Central memory CD8-positive, alpha-beta T cell (primary cell): ENCODE measurements at regions not wholly inside any gene's neighbourhood (a gene's known extent, or its start where the extent isn't known, plus 50 kb on each side); places are given as distances from the start of the nearest gene placed in this dataset.
"Not testable (repeated sequence)": the region's sequence is repeated elsewhere in the genome, so short reads cannot be mapped to it uniquely, and the experiment has no call there.

Experiments
- ATAC-seq: fragments of 150-1000 bp; cut with Tn5 transposase; replicated peaks from 2 replicates; pipeline ENCODE4 v1.10.0; 2022; ENCODE audit warnings: mild to moderate bottlenecking, moderate FRiP score, moderate number of reproducible peaks; ENCODE audit not compliant: poor library complexity, severe bottlenecking; ENCODE audit errors: extremely low read depth
- DNase-seq, 2 donors: peaks; one replicate each; pipeline ENCODE4 v3.0.0; 2021; ENCODE audit warnings: low spot score in 2 of 2
- H3K27ac Mint-ChIP-seq: one replicate; pipeline ENCODE4 v1.8.0; 2022; ENCODE audit warnings: low read depth, mild to moderate bottlenecking, moderate library complexity, mixed read lengths
- H3K27me3 Mint-ChIP-seq: one replicate; pipeline ENCODE4 v1.8.0; 2022; ENCODE audit warnings: mixed read lengths
- H3K36me3 Mint-ChIP-seq: one replicate; pipeline ENCODE4 v1.8.0; 2022; ENCODE audit warnings: mild to moderate bottlenecking, moderate library complexity, mixed read lengths; ENCODE audit not compliant: insufficient read depth
- H3K4me1 Mint-ChIP-seq: one replicate; pipeline ENCODE4 v1.8.0; 2022; ENCODE audit warnings: mixed read lengths
- H3K4me3 Mint-ChIP-seq: one replicate; pipeline ENCODE4 v1.8.0; 2022; ENCODE audit warnings: mild to moderate bottlenecking, moderate library complexity, mixed read lengths
- H3K9me3 Mint-ChIP-seq: one replicate; pipeline ENCODE4 v1.8.0; 2022; ENCODE audit warnings: mixed read lengths

GRCh38 chr5:101543780-101544179, 640.7 kb upstream of the ST8SIA4 start:
- H3K9me3 Mint-ChIP-seq = no peaks in the 10 kb centered on the region
- no peaks in the 10 kb centered on the region for H3K36me3 Mint-ChIP-seq
- DNase-seq (no peak), ATAC-seq (no peak)
- no peaks in the 10 kb centered on the region for H3K27me3 Mint-ChIP-seq
- no peak overlapping the region for H3K27ac Mint-ChIP-seq
- no peak overlapping the region for H3K4me3 Mint-ChIP-seq
- H3K4me1 Mint-ChIP-seq = no peaks in the 10 kb centered on the region

- H3K36me3 Mint-ChIP-seq = peaks cover 2% of the 10 kb centered on the region
- ATAC-seq (no peak), DNase-seq (no peak)
- no peaks in the 10 kb centered on the region for H3K27me3 Mint-ChIP-seq
- no peak overlapping the region for H3K27ac Mint-ChIP-seq
- no peak overlapping the region for H3K4me3 Mint-ChIP-seq
- no peaks in the 10 kb centered on the region for H3K4me1 Mint-ChIP-seq
- H3K9me3 Mint-ChIP-seq = peaks cover 12% of the 10 kb centered on the region
These were observed 636.2 kb upstream of the ST8SIA4 start for GRCh38 chr5:101539315-101539714.

- Mint-ChIP-seq H3K9me3 (peaks cover 18% of the 10 kb centered on the region), H3K4me1 (no peaks in the 10 kb centered on the region), H3K27me3 (no peaks in the 10 kb centered on the region), H3K27ac (no peak overlapping the region), H3K4me3 (no peak overlapping the region), H3K36me3 (peaks cover 2% of the 10 kb centered on the region)
- DNase-seq (no peak), ATAC-seq (no peak)
These were observed 632.5 kb upstream of the ST8SIA4 start for GRCh38 chr5:101535626-101536025.

- Mint-ChIP-seq H3K4me1 (no peaks in the 10 kb centered on the region), H3K9me3 (peaks cover 25% of the 10 kb centered on the region), H3K27ac (no peak overlapping the region), H3K27me3 (no peaks in the 10 kb centered on the region), H3K36me3 (peaks cover 2% of the 10 kb centered on the region), H3K4me3 (no peak overlapping the region)
- ATAC-seq (no peak), DNase-seq (no peak)
These were observed 631.5 kb upstream of the ST8SIA4 start for GRCh38 chr5:101534491-101535110.

- H3K9me3 Mint-ChIP-seq = peaks cover 19% of the 10 kb centered on the region
- DNase-seq (no peak), ATAC-seq (no peak)
- H3K4me3 Mint-ChIP-seq = no peak overlapping the region
- no peaks in the 10 kb centered on the region for H3K4me1 Mint-ChIP-seq
- H3K27me3 Mint-ChIP-seq = no peaks in the 10 kb centered on the region
- no peak overlapping the region for H3K27ac Mint-ChIP-seq
- H3K36me3 Mint-ChIP-seq = peaks cover 2% of the 10 kb centered on the region
These were observed 629.3 kb upstream of the ST8SIA4 start for GRCh38 chr5:101532430-101532829.

GRCh38 chr5:101531026-101531425, 627.9 kb upstream of the ST8SIA4 start:
- Mint-ChIP-seq H3K4me1 (no peaks in the 10 kb centered on the region), H3K27me3 (no peaks in the 10 kb centered on the region), H3K9me3 (peaks cover 19% of the 10 kb centered on the region), H3K36me3 (peaks cover 2% of the 10 kb centered on the region), H3K4me3 (no peak overlapping the region), H3K27ac (no peak overlapping the region)
- ATAC-seq (no peak), DNase-seq (no peak)

GRCh38 chr5:101529094-101529493, 626.0 kb upstream of the ST8SIA4 start:
- H3K4me1 Mint-ChIP-seq, DNase-seq, H3K27ac Mint-ChIP-seq, ATAC-seq, H3K27me3 Mint-ChIP-seq, H3K4me3 Mint-ChIP-seq, H3K36me3 Mint-ChIP-seq: not testable (repeated sequence)
- peaks cover 13% of the 10 kb centered on the region for H3K9me3 Mint-ChIP-seq

GRCh38 chr5:101520417-101520816, 617.3 kb upstream of the ST8SIA4 start:
- DNase-seq (no peak), ATAC-seq (no peak)
- Mint-ChIP-seq H3K27ac (no peak overlapping the region), H3K4me3 (no peak overlapping the region), H3K27me3 (no peaks in the 10 kb centered on the region), H3K9me3 (peaks cover 16% of the 10 kb centered on the region), H3K36me3 (no peaks in the 10 kb centered on the region), H3K4me1 (no peaks in the 10 kb centered on the region)

GRCh38 chr5:101517795-101518194, 614.7 kb upstream of the ST8SIA4 start:
- no peak overlapping the region for H3K27ac Mint-ChIP-seq
- H3K9me3 Mint-ChIP-seq = peaks cover 17% of the 10 kb centered on the region
- ATAC-seq = no peak
- H3K4me1 Mint-ChIP-seq = no peaks in the 10 kb centered on the region
- no peak overlapping the region for H3K4me3 Mint-ChIP-seq
- H3K36me3 Mint-ChIP-seq = no peaks in the 10 kb centered on the region
- no peaks in the 10 kb centered on the region for H3K27me3 Mint-ChIP-seq
- DNase-seq = no peak

GRCh38 chr5:101515721-101516120, 612.6 kb upstream of the ST8SIA4 start:
- DNase-seq (no peak), ATAC-seq (no peak)
- Mint-ChIP-seq H3K27ac (no peak overlapping the region), H3K27me3 (no peaks in the 10 kb centered on the region), H3K4me1 (no peaks in the 10 kb centered on the region), H3K36me3 (no peaks in the 10 kb centered on the region), H3K9me3 (peaks cover 17% of the 10 kb centered on the region), H3K4me3 (no peak overlapping the region)

GRCh38 chr5:101505891-101506570, 602.9 kb upstream of the ST8SIA4 start:
- peaks cover 2% of the 10 kb centered on the region for H3K36me3 Mint-ChIP-seq
- ATAC-seq (no peak), DNase-seq (no peak)
- H3K27ac Mint-ChIP-seq = no peak overlapping the region
- no peaks in the 10 kb centered on the region for H3K4me1 Mint-ChIP-seq
- peaks cover 18% of the 10 kb centered on the region for H3K9me3 Mint-ChIP-seq
- H3K4me3 Mint-ChIP-seq = no peak overlapping the region
- H3K27me3 Mint-ChIP-seq = no peaks in the 10 kb centered on the region

GRCh38 chr5:101482931-101483330, 579.8 kb upstream of the ST8SIA4 start:
- H3K27me3 Mint-ChIP-seq = no peaks in the 10 kb centered on the region

GRCh38 chr5:101473483-101473882, 570.4 kb upstream of the ST8SIA4 start:
- DNase-seq = no peak
- H3K27ac Mint-ChIP-seq = no peak overlapping the region
- H3K9me3 Mint-ChIP-seq = peaks cover 2% of the 10 kb centered on the region

More at GRCh38 chr5:101482931-101483330, 579.8 kb upstream of the ST8SIA4 start:
- Mint-ChIP-seq H3K4me1 (no peaks in the 10 kb centered on the region), H3K27ac (no peak overlapping the region), H3K4me3 (no peak overlapping the region), H3K36me3 (peaks cover 1% of the 10 kb centered on the region), H3K9me3 (peaks cover 5% of the 10 kb centered on the region)
- ATAC-seq = no peak
- no peak for DNase-seq

More at GRCh38 chr5:101473483-101473882, 570.4 kb upstream of the ST8SIA4 start:
- Mint-ChIP-seq H3K36me3 (no peaks in the 10 kb centered on the region), H3K4me1 (no peaks in the 10 kb centered on the region), H3K27me3 (no peaks in the 10 kb centered on the region), H3K4me3 (no peak overlapping the region)
- no peak for ATAC-seq
